PC-3 (cell line): ENCODE measurements at regions not wholly inside any gene's neighbourhood (a gene's known extent, or its start where the extent isn't known, plus 50 kb on each side); places are given as distances from the start of the nearest gene placed in this dataset.

ENCODE experiments used
- EZH2 ChIP-seq: fragments of 300-600 bp; sonication (generic); IDR thresholded peaks from one replicate; pipeline ENCODE4 v1.6.1; 2017; ENCODE audit warnings: antibody characterized with exemption, mild to moderate bottlenecking, low read length; ENCODE audit not compliant: unreplicated experiment
- EZH2phosphoT487 ChIP-seq: fragments of 300-600 bp; sonication (generic); IDR thresholded peaks from 2 replicates; pipeline ENCODE4 v1.6.1; 2018; ENCODE audit warnings: mild to moderate bottlenecking, antibody characterized with exemption, low read length, borderline replicate concordance
- TF ChIP-seq, protein P1 (sequence below): fragments of 300-600 bp; sonication (generic); conservative IDR thresholded peaks from 2 replicates; pipeline ENCODE4 v1.5.1; 2017; ENCODE audit warnings: antibody characterized with exemption, low read depth, mild to moderate bottlenecking, low read length

DNA sequence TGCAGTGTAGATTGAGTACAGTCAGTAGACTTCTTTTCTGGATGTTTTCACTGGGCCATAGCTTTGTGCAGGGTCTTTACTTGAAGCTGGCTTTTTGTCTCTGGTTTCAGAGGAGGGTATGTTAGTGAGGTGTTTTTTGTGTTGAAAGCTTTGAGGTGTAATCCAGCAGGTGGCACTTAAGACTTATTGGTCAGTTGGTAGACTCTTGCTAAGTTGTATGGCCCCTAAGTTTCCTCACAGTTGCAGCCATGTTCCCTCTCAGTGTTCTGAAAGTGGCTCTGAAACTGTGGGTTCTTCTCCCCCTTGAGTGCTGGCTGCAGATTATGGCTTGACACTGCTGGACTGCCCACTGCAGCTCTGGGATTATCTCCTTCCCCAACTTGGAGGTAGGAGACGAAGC, 55.7 kb upstream of the SLC44A1 start:
- TF ChIP-seq, protein P1, sequence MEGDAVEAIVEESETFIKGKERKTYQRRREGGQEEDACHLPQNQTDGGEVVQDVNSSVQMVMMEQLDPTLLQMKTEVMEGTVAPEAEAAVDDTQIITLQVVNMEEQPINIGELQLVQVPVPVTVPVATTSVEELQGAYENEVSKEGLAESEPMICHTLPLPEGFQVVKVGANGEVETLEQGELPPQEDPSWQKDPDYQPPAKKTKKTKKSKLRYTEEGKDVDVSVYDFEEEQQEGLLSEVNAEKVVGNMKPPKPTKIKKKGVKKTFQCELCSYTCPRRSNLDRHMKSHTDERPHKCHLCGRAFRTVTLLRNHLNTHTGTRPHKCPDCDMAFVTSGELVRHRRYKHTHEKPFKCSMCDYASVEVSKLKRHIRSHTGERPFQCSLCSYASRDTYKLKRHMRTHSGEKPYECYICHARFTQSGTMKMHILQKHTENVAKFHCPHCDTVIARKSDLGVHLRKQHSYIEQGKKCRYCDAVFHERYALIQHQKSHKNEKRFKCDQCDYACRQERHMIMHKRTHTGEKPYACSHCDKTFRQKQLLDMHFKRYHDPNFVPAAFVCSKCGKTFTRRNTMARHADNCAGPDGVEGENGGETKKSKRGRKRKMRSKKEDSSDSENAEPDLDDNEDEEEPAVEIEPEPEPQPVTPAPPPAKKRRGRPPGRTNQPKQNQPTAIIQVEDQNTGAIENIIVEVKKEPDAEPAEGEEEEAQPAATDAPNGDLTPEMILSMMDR = peak; percentile 32
- TF ChIP-seq EZH2phosphoT487 = no peak
- no peak for TF ChIP-seq EZH2
